Neural cell (in vitro differentiated cells): ENCODE measurements at regions not wholly inside any gene's neighbourhood (a gene's known extent, or its start where the extent isn't known, plus 50 kb on each side); places are given as distances from the start of the nearest gene placed in this dataset.

Experiments
- H2AFZ ChIP-seq: fragments of 200-600, 300-800 bp; sonication (generic), shearing (Covaris generic); 2 replicates; pipeline ENCODE4 v1.6.0; 2014; ENCODE audit warnings: low read depth, mild to moderate bottlenecking, antibody characterized with exemption, low read length, moderate library complexity
- H3F3A ChIP-seq: fragments of 200-600 bp; shearing (Covaris generic); 2 replicates; pipeline ENCODE4 v1.6.1; 2016; ENCODE audit warnings: mild to moderate bottlenecking, moderate library complexity, mixed read lengths, antibody characterized with exemption, low read length; ENCODE audit not compliant: insufficient read depth, poor library complexity, severe bottlenecking
- H3K27ac ChIP-seq: fragments of 200-600, 300-800 bp; sonication (generic), shearing (Covaris generic); 2 replicates; pipeline ENCODE4 v1.5.1; 2014; ENCODE audit warnings: mild to moderate bottlenecking, low read length, moderate library complexity
- H3K27me3 ChIP-seq: fragments of 300-800, 200-600 bp; sonication (generic), shearing (Covaris generic); 2 replicates; pipeline ENCODE4 v1.6.0; 2014; ENCODE audit warnings: mild to moderate bottlenecking, low read depth, low read length, moderate library complexity; ENCODE audit not compliant: insufficient read depth
- H3K36me3 ChIP-seq: fragments of 300-800, 200-600 bp; sonication (generic), shearing (Covaris generic); 2 replicates; pipeline ENCODE4 v1.5.1; 2014; ENCODE audit warnings: mild to moderate bottlenecking, antibody characterized with exemption, low read length, moderate library complexity; ENCODE audit not compliant: insufficient read depth
- H3K4me2 ChIP-seq: fragments of 300-800, 200-600 bp; sonication (generic), shearing (Covaris generic); 2 replicates; pipeline ENCODE4 v1.6.0; 2014; ENCODE audit warnings: mild to moderate bottlenecking, low read length
- H3K4me3 ChIP-seq: fragments of 300-800, 200-600 bp; sonication (generic), shearing (Covaris generic); 2 replicates; pipeline ENCODE4 v1.5.1; 2014; ENCODE audit warnings: mild to moderate bottlenecking, low read length, moderate library complexity
- H3K79me2 ChIP-seq: fragments of 200-600 bp; shearing (Covaris generic); replicated peaks from 2 replicates; pipeline ENCODE4 v1.6.0; 2014; ENCODE audit warnings: mild to moderate bottlenecking, low read length, moderate library complexity; ENCODE audit not compliant: insufficient read depth
- H3K9ac ChIP-seq: fragments of 300-800, 200-600 bp; sonication (generic), shearing (Covaris generic); 2 replicates; pipeline ENCODE4 v1.6.1; 2016; ENCODE audit warnings: mild to moderate bottlenecking, low read length, mixed read lengths
- H3K9me2 ChIP-seq: fragments of 200-600 bp; shearing (Covaris generic); 2 replicates; pipeline ENCODE4 v1.6.1; 2016; ENCODE audit warnings: mild to moderate bottlenecking, low read length, mixed read lengths; ENCODE audit not compliant: insufficient read depth
- H3K9me3 ChIP-seq: fragments of 200-600, 300-800 bp; sonication (generic), shearing (Covaris generic); 2 replicates; pipeline ENCODE4 v1.6.1; 2016; ENCODE audit warnings: mild to moderate bottlenecking, mixed run types, low read length, moderate library complexity, mixed read lengths
- H4K20me1 ChIP-seq: fragments of 200-600 bp; shearing (Covaris generic); 2 replicates; pipeline ENCODE4 v1.6.1; 2016; ENCODE audit warnings: mild to moderate bottlenecking, mixed run types; ENCODE audit not compliant: insufficient read depth
- EP300 ChIP-seq: fragments of 450-650 bp; conservative IDR thresholded peaks from 2 replicates; pipeline ENCODE4 v1.6.1; 2014; ENCODE audit warnings: antibody characterized with exemption, mild to moderate bottlenecking, moderate library complexity; ENCODE audit not compliant: poor library complexity, severe bottlenecking
- EZH2 ChIP-seq: fragments of 200-600, 300-800 bp; shearing (Covaris generic), sonication (generic); IDR thresholded peaks from 2 replicates; pipeline ENCODE4 v1.6.1; 2014; ENCODE audit warnings: antibody characterized with exemption, low read length, borderline replicate concordance, mild to moderate bottlenecking; ENCODE audit not compliant: insufficient read depth, poor library complexity, severe bottlenecking
- MXI1 ChIP-seq: fragments of 450-650 bp; conservative IDR thresholded peaks from 2 replicates; pipeline ENCODE4 v1.6.1; 2014; ENCODE audit warnings: antibody characterized with exemption, mild to moderate bottlenecking; ENCODE audit not compliant: poor library complexity, severe bottlenecking
- POLR2AphosphoS5 ChIP-seq: IDR thresholded peaks from 2 replicates; pipeline ENCODE4 v1.6.1; 2012
- RAD21 ChIP-seq: fragments of 450-650 bp; conservative IDR thresholded peaks from 2 replicates; pipeline ENCODE4 v1.6.1; 2014; ENCODE audit warnings: antibody characterized with exemption, mild to moderate bottlenecking, moderate library complexity
- REST ChIP-seq: IDR thresholded peaks from 2 replicates; pipeline ENCODE4 v1.6.1; 2012; ENCODE audit warnings: borderline replicate concordance
- SMC3 ChIP-seq: fragments of 450-650 bp; conservative IDR thresholded peaks from 2 replicates; pipeline ENCODE4 v1.6.1; 2014; ENCODE audit warnings: antibody characterized with exemption, mild to moderate bottlenecking, moderate library complexity; ENCODE audit not compliant: poor library complexity
- TAF1 ChIP-seq: IDR thresholded peaks from 2 replicates; pipeline ENCODE4 v1.6.1; 2012; ENCODE audit warnings: low read depth
- TF ChIP-seq, protein P1 (sequence below): fragments of 450-650 bp; IDR thresholded peaks from 2 replicates; pipeline ENCODE4 v1.5.1; 2014; ENCODE audit warnings: antibody characterized with exemption, mild to moderate bottlenecking, moderate library complexity; ENCODE audit not compliant: poor library complexity, severe bottlenecking

DNA sequence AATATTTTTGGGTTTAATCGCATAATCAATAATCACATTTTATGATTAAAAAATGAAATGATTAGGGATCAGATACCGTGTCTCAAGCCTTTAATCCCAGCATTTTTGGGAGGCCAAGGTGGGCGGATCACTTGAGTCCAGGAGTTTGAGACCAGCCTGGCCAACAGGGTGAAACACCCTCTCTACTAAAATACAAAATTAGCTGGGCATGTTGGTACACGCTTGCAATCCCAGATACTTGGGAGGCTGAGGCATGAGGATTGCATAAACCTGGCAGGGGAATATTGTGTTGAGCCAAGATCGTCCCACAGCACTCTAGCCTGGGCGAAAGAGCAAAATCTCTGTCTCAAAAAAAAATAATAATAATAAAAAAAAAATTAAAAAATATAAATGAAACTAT is 1581.4 kb downstream of the KCNT2 start:
- TF ChIP-seq MXI1 (no peak), EZH2 (no peak), REST (no peak), POLR2AphosphoS5 (no peak), TAF1 (no peak), EP300 (no peak), RAD21 (no peak), SMC3 (no peak)
- TF ChIP-seq, protein P1, sequence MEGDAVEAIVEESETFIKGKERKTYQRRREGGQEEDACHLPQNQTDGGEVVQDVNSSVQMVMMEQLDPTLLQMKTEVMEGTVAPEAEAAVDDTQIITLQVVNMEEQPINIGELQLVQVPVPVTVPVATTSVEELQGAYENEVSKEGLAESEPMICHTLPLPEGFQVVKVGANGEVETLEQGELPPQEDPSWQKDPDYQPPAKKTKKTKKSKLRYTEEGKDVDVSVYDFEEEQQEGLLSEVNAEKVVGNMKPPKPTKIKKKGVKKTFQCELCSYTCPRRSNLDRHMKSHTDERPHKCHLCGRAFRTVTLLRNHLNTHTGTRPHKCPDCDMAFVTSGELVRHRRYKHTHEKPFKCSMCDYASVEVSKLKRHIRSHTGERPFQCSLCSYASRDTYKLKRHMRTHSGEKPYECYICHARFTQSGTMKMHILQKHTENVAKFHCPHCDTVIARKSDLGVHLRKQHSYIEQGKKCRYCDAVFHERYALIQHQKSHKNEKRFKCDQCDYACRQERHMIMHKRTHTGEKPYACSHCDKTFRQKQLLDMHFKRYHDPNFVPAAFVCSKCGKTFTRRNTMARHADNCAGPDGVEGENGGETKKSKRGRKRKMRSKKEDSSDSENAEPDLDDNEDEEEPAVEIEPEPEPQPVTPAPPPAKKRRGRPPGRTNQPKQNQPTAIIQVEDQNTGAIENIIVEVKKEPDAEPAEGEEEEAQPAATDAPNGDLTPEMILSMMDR, result no peak
- H3K9me2 ChIP-seq, result no peaks in the 10 kb centered on the region
- H3K4me2 ChIP-seq, result no peak overlapping the region
- no peak overlapping the region for H3K27ac ChIP-seq
- no peak overlapping the region for H3K9ac ChIP-seq
- no peaks in the 10 kb centered on the region for H3K79me2 ChIP-seq
- no peaks in the 10 kb centered on the region for H3K36me3 ChIP-seq
- no peak overlapping the region for H2AFZ ChIP-seq
- no peak overlapping the region for H3K4me3 ChIP-seq
- no peaks in the 10 kb centered on the region for H3F3A ChIP-seq
- H3K27me3 ChIP-seq, result no peaks in the 10 kb centered on the region
- no peaks in the 10 kb centered on the region for H3K9me3 ChIP-seq
- H4K20me1 ChIP-seq, result no peaks in the 10 kb centered on the region

DNA sequence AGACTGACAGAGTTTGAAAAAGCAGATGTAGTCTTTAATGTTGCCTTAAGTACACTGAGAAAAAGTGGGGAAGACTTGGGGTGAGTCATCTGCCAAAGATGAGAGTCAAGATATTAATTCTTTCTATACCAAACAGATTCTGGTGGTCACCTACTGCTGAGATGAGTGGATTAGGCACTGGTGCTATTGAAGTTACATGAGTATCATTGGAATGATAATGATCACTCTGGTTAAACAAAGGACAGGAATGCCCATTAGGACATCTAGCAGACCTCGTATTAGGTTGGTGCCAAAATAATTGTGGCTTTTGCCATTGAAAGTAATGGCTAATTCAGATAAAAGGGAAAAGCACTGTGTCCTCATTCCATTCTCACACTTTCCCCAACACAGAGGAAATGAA is 1588.9 kb downstream of the KCNT2 start:
- no peak overlapping the region for H3K4me3 ChIP-seq
- no peak overlapping the region for H3K4me2 ChIP-seq
- no peaks in the 10 kb centered on the region for H3K36me3 ChIP-seq
- H4K20me1 ChIP-seq, result no peaks in the 10 kb centered on the region
- H3K27ac ChIP-seq, result no peak overlapping the region
- no peaks in the 10 kb centered on the region for H3K9me3 ChIP-seq
- H2AFZ ChIP-seq, result no peak overlapping the region
- H3K27me3 ChIP-seq, result no peaks in the 10 kb centered on the region
- H3K9me2 ChIP-seq, result no peaks in the 10 kb centered on the region
- H3F3A ChIP-seq, result no peaks in the 10 kb centered on the region
- no peak overlapping the region for H3K9ac ChIP-seq
- no peaks in the 10 kb centered on the region for H3K79me2 ChIP-seq
- TF ChIP-seq MXI1 (no peak), TAF1 (no peak), EP300 (no peak), RAD21 (no peak), POLR2AphosphoS5 (no peak), EZH2 (no peak), SMC3 (no peak), REST (no peak)
- TF ChIP-seq, protein P1, result no peak
